HG02623 (cell line): ENCODE measurements at regions not wholly inside any gene's neighbourhood (a gene's known extent, or its start where the extent isn't known, plus 50 kb on each side); places are given as distances from the start of the nearest gene placed in this dataset.
"Not testable (repeated sequence)": the region's sequence is repeated elsewhere in the genome, so short reads cannot be mapped to it uniquely, and the experiment has no call there.

Experiments used
- ATAC-seq: cut with Tn5 transposase; IDR thresholded peaks from one replicate; pipeline ENCODE4 v1.9.1; 2021; ENCODE audit warnings: moderate library complexity; ENCODE audit not compliant: unreplicated experiment

DNA sequence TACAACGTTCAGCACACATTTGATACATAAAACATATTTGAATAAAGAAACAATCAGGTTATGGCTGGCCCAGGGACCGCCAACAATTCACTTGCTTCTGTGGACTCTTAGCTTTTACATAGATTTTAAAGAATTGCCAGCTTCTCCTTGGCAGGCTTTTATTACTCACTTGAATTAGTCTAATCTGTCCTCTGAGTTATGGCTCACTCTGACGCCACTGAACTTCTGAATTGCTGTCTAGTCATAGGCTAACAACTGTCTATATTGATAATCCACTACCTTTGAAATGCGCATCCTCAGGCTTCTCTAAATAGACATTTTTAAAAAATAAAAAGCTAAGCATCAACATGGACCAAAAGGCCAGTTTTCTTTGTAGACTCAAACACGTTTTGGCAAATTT lies 317.4 kb upstream of the SGCD start:
- no peak for ATAC-seq

GRCh38 chr5:156015137-156015536 lies 311.8 kb upstream of the SGCD start:
- no peak for ATAC-seq

- no peak for ATAC-seq
Measured at GRCh38 chr5:156019130-156019529, 307.8 kb upstream of the SGCD start.

GRCh38 chr5:156019571-156020180 lies 307.3 kb upstream of the SGCD start:
- no peak for ATAC-seq

GRCh38 chr5:156020647-156021046 lies 306.3 kb upstream of the SGCD start:
- ATAC-seq: no peak

- no peak for ATAC-seq
Measured at GRCh38 chr5:156021866-156022265, 305.1 kb upstream of the SGCD start.

- ATAC-seq: no peak
Measured at GRCh38 chr5:156025656-156026055, 301.3 kb upstream of the SGCD start.

DNA sequence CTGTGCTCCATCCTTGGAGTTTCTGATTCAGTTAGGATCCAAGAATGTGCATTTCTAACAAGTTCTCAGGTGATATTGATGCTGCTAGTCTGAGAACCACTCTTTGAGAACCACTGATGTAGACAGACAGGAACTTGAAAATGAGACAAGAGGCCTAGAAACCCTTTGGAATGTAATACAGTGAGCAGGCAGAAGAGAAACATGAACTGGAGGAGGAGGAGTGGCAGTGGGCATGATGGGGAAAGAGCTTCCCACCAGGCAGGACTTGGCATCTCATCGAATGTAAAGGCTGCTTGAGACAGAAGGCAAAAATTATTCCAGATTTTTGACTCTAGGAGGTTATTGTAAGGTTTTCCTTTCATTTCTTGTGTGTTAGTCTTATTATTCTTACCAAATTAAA lies 295.8 kb upstream of the SGCD start:
- no peak for ATAC-seq

DNA sequence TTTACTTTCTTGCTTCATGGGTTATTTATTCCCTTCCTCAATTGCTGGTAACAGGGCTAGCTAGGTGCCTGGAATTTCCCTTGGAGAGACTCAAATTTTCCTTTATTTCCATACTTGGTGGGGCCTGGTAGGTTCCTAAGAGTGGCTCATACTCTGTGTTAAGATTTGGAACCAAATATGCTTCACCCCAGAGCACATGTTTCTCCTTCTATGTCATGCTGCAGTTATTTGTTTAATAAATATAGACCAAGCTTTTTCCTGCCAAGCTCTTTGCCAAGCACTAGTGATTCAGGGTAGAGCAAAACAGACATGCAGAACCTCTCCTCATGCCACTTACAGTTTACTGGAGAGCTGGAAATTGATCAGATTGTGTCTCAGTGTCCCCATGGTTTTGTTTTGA lies 290.3 kb upstream of the SGCD start:
- no peak for ATAC-seq

- no peak for ATAC-seq
Measured at GRCh38 chr5:156037151-156037909, 289.6 kb upstream of the SGCD start.

- ATAC-seq: no peak
Measured at GRCh38 chr5:156042726-156043125, 284.2 kb upstream of the SGCD start.

DNA sequence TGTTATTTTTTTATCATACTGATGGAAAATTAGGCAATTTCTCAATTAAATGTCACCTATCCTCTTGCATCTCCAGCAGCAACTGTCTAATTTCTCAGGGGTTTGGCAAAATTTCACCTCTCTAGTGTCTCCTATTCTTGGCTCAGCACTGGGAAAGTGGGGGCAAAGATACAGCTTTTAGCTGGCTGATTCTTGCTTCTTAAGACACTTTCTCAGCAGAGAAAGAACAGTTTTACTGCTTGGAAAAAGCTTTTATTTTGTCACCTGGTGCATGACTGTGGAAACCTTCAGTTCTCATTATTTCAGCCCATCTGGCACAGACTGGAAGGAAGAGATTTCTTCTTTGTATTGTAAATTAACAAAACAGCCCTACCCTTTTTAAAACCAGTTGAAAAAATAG lies 283.6 kb upstream of the SGCD start:
- ATAC-seq: no peak

- ATAC-seq: no peak
Measured at GRCh38 chr5:156051972-156052371, 275.0 kb upstream of the SGCD start.

DNA sequence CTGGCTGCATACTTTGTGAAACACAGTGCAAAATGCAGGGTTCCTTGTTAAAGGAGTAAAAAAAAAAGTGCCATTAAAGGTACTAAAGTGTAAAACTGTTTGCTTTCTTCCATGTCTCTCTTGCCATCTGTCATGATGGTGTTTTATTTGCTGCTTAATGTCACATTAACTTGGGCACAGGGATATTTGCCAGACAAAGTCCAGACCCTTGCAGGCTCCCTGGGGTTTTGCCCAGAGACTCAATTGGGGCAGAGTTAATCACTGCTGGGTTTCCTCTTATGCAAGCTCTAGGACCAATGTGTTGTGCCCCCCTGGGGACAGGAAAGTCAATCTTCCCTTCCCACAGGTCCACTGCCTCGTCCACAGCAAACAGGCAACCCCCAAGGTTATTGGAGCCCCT lies 274.3 kb upstream of the SGCD start:
- ATAC-seq: no peak

- ATAC-seq: no peak
Measured at GRCh38 chr5:156053056-156053455, 273.9 kb upstream of the SGCD start.

DNA sequence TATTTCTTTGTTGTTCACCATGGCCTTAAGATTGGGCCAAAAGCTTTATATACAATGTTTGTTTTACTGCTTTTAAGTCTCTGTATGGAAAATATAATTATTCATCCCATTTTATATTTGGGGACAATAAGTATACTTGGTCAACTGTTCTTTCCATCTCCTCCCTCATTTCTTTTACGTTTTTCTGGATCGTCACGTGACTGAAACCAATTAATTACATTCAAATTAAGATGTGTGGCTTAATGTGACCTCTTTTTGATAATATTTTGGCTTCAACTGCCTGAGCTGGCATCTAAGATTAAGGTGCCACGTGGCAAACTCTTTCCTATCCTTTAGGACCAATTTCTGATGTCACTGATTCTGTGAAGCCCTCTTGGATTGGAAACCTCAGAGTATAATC lies 250.1 kb upstream of the SGCD start:
- ATAC-seq: no peak

- no peak for ATAC-seq
Measured at GRCh38 chr5:156087577-156088110, 239.3 kb upstream of the SGCD start.

DNA sequence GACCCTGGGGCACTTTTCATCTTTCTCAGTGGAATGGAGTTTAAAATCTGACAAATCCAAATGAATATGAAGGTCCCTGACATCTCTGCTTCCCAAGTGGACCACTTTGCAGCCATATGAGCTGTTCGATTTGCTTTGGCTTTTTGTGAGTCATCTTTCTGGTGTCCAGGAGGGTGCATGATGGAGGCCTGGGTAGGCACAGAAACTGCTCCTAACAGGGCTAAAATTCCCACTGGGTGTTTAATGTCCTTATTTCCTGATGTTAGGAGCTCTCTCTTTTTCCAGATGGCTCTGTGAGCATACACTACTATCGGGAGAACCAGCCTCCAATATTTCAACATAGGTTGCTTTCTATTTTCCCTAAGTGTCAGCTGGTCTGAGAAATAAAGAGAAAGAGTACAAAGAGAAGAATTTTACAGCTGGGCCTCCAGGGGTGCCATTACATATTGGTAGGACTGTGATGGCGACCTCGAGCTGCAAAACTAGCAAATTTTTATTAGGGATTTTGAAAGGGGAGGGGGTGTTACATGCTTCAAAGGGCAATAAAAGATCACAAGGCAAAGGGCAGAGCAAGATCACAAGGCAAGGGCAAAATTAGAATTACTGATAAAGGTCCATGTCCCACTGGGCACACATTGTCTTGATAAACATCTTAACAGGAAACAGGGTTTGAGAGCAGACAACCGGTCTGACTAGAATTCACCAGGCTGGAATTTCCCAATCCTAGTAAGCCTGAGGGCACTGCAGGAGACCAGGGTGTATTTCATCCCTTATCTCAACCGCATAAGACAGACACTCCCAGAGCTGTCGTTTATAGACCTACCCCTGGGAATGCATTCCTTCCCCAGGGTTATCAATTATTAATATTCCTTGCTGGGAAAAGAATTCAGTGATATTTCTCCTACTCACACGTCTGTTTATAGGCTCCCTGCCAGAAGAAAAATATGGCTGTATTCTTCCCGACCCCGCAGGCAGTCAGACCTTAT lies 236.7 kb upstream of the SGCD start:
- not testable (repeated sequence) for ATAC-seq

GRCh38 chr5:156093024-156093423 lies 233.9 kb upstream of the SGCD start:
- no peak for ATAC-seq

DNA sequence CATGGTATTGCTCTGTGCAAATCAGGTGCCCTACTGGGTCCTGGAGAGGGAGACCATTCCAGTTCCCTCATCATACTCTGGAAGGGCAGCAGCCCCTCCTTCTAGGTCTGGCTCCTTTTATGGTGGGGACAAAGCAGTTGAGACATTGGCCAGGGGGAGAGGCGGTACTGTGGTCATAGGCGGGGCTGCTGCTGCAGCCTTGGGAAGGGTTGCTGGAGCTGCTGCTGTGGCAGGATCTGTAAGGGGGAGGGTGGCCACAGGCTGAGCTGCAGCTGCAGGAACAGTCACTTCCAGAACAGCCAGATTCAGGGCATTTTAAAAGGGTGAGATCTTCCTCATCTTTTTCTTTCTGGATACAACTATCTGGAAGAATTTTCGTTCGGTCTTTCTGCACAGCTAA lies 233.0 kb upstream of the SGCD start:
- ATAC-seq: no peak

DNA sequence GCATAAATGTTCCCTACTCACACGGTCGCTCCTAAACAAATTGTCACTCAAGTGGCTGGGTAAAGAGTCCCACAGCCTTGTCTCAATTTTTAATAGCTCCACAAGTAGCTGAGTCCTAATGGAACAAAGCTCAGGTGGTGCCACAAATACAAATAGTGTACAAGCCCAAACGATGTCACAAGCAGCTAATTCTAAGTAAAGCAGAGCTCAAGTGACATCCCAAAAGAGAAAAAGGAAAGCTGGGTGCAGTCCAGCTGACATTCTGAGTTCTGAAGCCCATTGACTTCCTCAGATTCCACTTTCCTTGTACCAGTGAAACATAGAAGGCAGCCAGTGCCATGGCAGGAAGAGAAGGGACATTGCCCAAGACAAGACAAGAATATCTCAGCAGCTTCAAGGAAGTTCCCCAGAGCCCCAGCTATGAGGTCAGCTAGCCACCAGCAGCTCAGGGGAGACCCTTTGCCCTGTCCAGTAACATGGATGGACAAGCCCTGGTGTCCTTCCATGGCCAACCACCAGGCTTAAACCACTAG lies 231.2 kb upstream of the SGCD start:
- ATAC-seq: no peak
